PC-9 (cell line): ENCODE measurements at regions not wholly inside any gene's neighbourhood (a gene's known extent, or its start where the extent isn't known, plus 50 kb on each side); places are given as distances from the start of the nearest gene placed in this dataset.

Experiments
- BruUV-seq: library from RNA; stranded (reverse); fragments of 400-500 nt; replicated peaks from 2 replicates; lab custom pipeline; 2021; lab: Mats Ljungman, UMichigan
- CTCF ChIA-PET: fragments of 300-600 bp; sonication (Branson Sonifier 250); formaldehyde crosslinking; loops from one replicate; lab custom pipeline; 2022; ENCODE audit warnings: antibody characterized with exemption; lab: Charles Lee
- POLR2A ChIA-PET: fragments of 300-600 bp; sonication (Branson Sonifier 250); formaldehyde crosslinking; loops from one replicate; lab custom pipeline; 2022; ENCODE audit warnings: antibody characterized with exemption; ENCODE audit not compliant: unreplicated experiment; lab: Charles Lee
- DNase-seq, 2 experiments: peaks; one replicate each; pipeline versions ENCODE4 v3.0.0 to v3.0.0-alpha.2; 2015 to 2022; ENCODE audit warnings: mixed read lengths in 1 of 2
- H2AFZ ChIP-seq: fragments of 200-600 bp; sonication (generic); 2 replicates; pipeline ENCODE4 v1.8.1; 2017; ENCODE audit warnings: antibody characterized with exemption
- H3F3A ChIP-seq: fragments of 200-600 bp; sonication (generic); 2 replicates; pipeline ENCODE4 v1.8.1; 2017; ENCODE audit warnings: antibody characterized with exemption, mild to moderate bottlenecking, low read depth; ENCODE audit not compliant: insufficient read depth
- H3K27ac ChIP-seq: fragments of 200-600 bp; sonication (generic); 2 replicates; pipeline ENCODE4 v1.6.1; 2016; ENCODE audit warnings: mixed run types
- H3K27me3 ChIP-seq: fragments of 200-600 bp; sonication (generic); 2 replicates; pipeline ENCODE4 v1.6.1; 2016; ENCODE audit warnings: low read depth, mixed run types; ENCODE audit not compliant: insufficient read depth
- H3K36me3 ChIP-seq: fragments of 200-600 bp; sonication (generic); 2 replicates; pipeline ENCODE4 v1.6.1; 2016; ENCODE audit warnings: low read depth, mixed run types
- H3K4me1 ChIP-seq: fragments of 200-600 bp; sonication (generic); replicated peaks from 2 replicates; pipeline ENCODE4 v1.6.1; 2016; ENCODE audit warnings: mixed run types; ENCODE audit not compliant: insufficient read depth
- H3K4me2 ChIP-seq: fragments of 200-600 bp; sonication (generic); 2 replicates; pipeline ENCODE4 v1.6.1; 2017; ENCODE audit warnings: mixed run types
- H3K4me3 ChIP-seq: fragments of 200-600 bp; sonication (generic); 2 replicates; pipeline ENCODE4 v1.6.1; 2016; ENCODE audit warnings: mixed run types
- H3K79me2 ChIP-seq: fragments of 200-600 bp; sonication (generic); 2 replicates; pipeline ENCODE4 v1.6.1; 2017; ENCODE audit warnings: low read depth, mixed run types
- H3K9me2 ChIP-seq: fragments of 200-600 bp; sonication (generic); 2 replicates; pipeline ENCODE4 v1.8.1; 2017; ENCODE audit warnings: mild to moderate bottlenecking; ENCODE audit not compliant: insufficient read depth
- H3K9me3 ChIP-seq: fragments of 200-600 bp; sonication (generic); 2 replicates; pipeline ENCODE4 v1.8.1; 2016; ENCODE audit warnings: low read depth; ENCODE audit not compliant: insufficient read depth
- H4K20me1 ChIP-seq: fragments of 200-600 bp; sonication (generic); 2 replicates; pipeline ENCODE4 v1.8.1; 2017; ENCODE audit not compliant: insufficient read depth
- EZH2 ChIP-seq: fragments of 200-600 bp; sonication (generic); IDR thresholded peaks from 2 replicates; pipeline ENCODE4 v1.8.0; 2017; ENCODE audit warnings: antibody characterized with exemption, low read depth
- intact Hi-C: fragments of 100-400 bp; cut with micrococcal nuclease; formaldehyde crosslinking; loops from one replicate; pipeline ENCODE4 v1.10.0; 2022; ENCODE audit not compliant: unreplicated experiment
- TF ChIP-seq, protein P1 (sequence below): fragments of 200-600 bp; sonication (generic); conservative IDR thresholded peaks from 2 replicates; pipeline ENCODE4 v1.6.1; 2017; ENCODE audit warnings: mixed run types, antibody characterized with exemption, mild to moderate bottlenecking, moderate library complexity

DNA sequence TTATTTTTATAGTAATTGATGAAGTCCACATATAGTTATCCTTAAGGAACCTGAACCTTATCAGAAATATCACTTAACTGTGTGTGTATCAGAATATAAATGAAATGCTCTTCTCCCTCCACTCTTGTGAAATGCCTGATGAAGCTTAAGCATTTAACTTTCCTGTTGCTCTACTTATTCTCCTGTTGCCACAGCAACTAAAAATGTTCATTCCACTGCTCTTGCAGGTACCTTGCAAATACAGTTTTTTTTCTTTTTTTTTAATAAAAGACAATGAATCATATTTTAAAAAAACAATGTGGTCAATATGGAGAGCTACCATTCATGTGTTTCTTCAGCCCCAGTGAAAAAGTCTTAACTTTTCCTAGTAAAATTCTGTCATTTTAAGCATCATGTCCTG is 210.3 kb downstream of the RFPL4B start:
- Histone ChIP-seq H3K4me2 (no peak overlapping the region), H3K27ac (no peak overlapping the region), H3K9me3 (0 out of 2 replicates have a peak, but pooled peaks cover 4% of the 10 kb centered on the region), H3K36me3 (no peaks in the 10 kb centered on the region), H3K4me1 (no peaks in the 10 kb centered on the region), H3K9me2 (peaks cover 5% of the 10 kb centered on the region; the same call in 1 of the 2 replicates), H2AFZ (no peak overlapping the region), H3K4me3 (no peak overlapping the region), H3F3A (no peaks in the 10 kb centered on the region), H4K20me1 (no peaks in the 10 kb centered on the region), H3K79me2 (no peaks in the 10 kb centered on the region), H3K27me3 (no peaks in the 10 kb centered on the region)
- ChIA-PET CTCF (no interaction called here), POLR2A (no interaction called here)
- no peak for DNase-seq
- intact Hi-C loops = no loop called here
- TF ChIP-seq, protein P1, sequence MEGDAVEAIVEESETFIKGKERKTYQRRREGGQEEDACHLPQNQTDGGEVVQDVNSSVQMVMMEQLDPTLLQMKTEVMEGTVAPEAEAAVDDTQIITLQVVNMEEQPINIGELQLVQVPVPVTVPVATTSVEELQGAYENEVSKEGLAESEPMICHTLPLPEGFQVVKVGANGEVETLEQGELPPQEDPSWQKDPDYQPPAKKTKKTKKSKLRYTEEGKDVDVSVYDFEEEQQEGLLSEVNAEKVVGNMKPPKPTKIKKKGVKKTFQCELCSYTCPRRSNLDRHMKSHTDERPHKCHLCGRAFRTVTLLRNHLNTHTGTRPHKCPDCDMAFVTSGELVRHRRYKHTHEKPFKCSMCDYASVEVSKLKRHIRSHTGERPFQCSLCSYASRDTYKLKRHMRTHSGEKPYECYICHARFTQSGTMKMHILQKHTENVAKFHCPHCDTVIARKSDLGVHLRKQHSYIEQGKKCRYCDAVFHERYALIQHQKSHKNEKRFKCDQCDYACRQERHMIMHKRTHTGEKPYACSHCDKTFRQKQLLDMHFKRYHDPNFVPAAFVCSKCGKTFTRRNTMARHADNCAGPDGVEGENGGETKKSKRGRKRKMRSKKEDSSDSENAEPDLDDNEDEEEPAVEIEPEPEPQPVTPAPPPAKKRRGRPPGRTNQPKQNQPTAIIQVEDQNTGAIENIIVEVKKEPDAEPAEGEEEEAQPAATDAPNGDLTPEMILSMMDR = no peak
- no peak for TF ChIP-seq EZH2
- no TSS peak for BruUV-seq

DNA sequence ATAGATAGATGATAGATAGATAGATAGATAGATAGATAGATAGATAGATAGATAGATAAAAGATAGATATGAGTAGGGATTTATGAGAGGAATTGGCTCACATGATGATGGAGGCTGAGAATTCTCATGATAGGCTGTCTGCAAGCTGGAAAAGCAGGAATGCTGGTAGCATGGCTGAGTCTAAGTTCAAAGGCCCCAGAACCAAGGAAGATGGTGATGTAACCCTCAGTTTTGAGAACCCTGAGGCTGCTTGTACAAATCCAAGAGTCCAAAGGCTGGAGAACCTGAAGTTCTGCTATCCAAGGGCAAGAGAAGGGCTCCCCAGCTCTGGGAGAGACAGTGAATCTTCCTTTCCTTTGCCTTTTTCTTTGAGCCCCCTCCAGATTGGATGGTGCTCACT is 210.8 kb downstream of the RFPL4B start:
- H3K79me2 ChIP-seq = no peaks in the 10 kb centered on the region
- no peak overlapping the region for H3K4me3 ChIP-seq
- 0 out of 2 replicates have a peak, but pooled peaks cover 4% of the 10 kb centered on the region for H3K4me1 ChIP-seq
- CTCF ChIA-PET = no interaction called here
- no peaks in the 10 kb centered on the region for H3K27me3 ChIP-seq
- no peak for DNase-seq
- H3K4me2 ChIP-seq = no peak overlapping the region
- no peak overlapping the region for H3K27ac ChIP-seq
- peaks cover 5% of the 10 kb centered on the region; the same call in 1 of the 2 replicates for H3K9me2 ChIP-seq
- BruUV-seq = no TSS peak
- TF ChIP-seq, protein P1 = no peak
- no peak for TF ChIP-seq EZH2
- intact Hi-C loops = no loop called here
- H2AFZ ChIP-seq = no peak overlapping the region
- H3K9me3 ChIP-seq = 0 out of 2 replicates have a peak, but pooled peaks cover 4% of the 10 kb centered on the region
- no peaks in the 10 kb centered on the region for H3F3A ChIP-seq
- POLR2A ChIA-PET = no interaction called here
- no peaks in the 10 kb centered on the region for H3K36me3 ChIP-seq
- no peaks in the 10 kb centered on the region for H4K20me1 ChIP-seq

DNA sequence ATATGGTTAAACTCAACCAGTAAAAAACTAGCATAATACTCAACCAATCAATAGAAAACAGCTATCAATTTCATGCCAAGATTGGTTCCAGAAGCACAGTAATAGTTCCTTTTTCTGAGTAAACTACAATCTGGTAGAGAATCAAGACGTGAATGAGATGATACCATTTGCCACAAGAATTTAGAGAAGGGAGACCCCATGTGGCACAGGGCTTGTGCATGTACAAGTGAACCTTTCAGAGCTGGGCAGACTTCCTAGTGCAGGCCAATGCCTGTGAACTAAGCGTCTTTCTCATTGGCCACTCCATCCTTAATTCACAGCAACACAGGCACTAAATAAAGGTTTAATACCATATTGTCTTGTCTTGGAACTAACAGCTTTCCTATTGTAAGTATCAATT is 213.5 kb downstream of the RFPL4B start:
- Histone ChIP-seq H3K9me3 (no peaks in the 10 kb centered on the region), H3K4me2 (no peak overlapping the region), H3K4me1 (0 out of 2 replicates have a peak, but pooled peaks cover 7% of the 10 kb centered on the region), H3K27me3 (no peaks in the 10 kb centered on the region), H3K79me2 (no peaks in the 10 kb centered on the region), H3K9me2 (peaks cover 5% of the 10 kb centered on the region; the same call in 1 of the 2 replicates), H3K36me3 (no peaks in the 10 kb centered on the region), H4K20me1 (no peaks in the 10 kb centered on the region), H3K27ac (no peak overlapping the region), H3K4me3 (no peak overlapping the region), H2AFZ (no peak overlapping the region), H3F3A (no peaks in the 10 kb centered on the region)
- CTCF ChIA-PET = interaction anchor here (0.5 kb wide), 1 partner anchor 24 kb away, joined by 3 read pairs; no protein-coding TSS in a partner anchor
- DNase-seq = no peak
- POLR2A ChIA-PET = no interaction called here
- TF ChIP-seq EZH2 = no peak
- TF ChIP-seq, protein P1 = no peak
- BruUV-seq = no TSS peak
- intact Hi-C loops = no loop called here
